CD4-positive, alpha-beta T cell treated with Interleukin-15 for 1 hour (primary cell): ENCODE measurements at regions not wholly inside any gene's neighbourhood (a gene's known extent, or its start where the extent isn't known, plus 50 kb on each side); places are given as distances from the start of the nearest gene placed in this dataset.

Experiments used
- DNase-seq: peaks from one replicate; pipeline ENCODE4 v3.0.0-alpha.2; 2020

- no peak for DNase-seq
These were observed 935.7 kb downstream of the BRD1 start for GRCh38 chr22:48891688-48892577.

GRCh38 chr22:48890693-48891554 lies 936.7 kb downstream of the BRD1 start:
- no peak for DNase-seq

GRCh38 chr22:48889887-48890692 lies 937.6 kb downstream of the BRD1 start:
- no peak for DNase-seq

DNA sequence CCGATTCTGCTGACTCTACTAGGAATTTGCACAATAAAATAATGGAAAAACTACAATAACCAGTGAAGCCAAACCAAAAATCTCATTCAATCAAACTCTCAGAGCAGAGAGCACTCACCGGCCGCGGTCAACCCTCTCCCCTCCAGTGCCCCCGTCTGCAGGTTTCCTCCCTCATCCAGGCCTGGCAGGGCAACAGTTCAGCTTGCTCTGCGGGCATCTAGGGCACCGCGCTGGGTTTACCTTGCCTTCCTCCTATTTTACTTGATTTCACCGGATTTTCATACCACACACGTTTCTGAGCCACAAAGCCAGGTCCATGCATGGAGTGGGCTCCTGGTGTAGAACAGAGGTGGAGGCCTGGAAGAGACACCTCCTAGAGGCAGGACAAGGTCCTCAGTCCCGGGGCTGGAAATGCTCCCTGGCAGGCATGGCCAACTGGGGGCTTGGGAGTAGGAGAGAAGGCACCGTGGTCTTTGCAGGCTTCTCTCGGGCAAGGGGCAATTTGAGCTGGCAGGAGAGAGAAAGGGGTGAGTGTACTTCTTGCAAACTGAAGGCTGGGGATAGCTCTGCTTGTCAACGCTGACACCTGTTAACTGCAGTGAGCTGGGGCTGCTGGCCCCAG lies 938.4 kb downstream of the BRD1 start:
- DNase-seq: no peak

DNA sequence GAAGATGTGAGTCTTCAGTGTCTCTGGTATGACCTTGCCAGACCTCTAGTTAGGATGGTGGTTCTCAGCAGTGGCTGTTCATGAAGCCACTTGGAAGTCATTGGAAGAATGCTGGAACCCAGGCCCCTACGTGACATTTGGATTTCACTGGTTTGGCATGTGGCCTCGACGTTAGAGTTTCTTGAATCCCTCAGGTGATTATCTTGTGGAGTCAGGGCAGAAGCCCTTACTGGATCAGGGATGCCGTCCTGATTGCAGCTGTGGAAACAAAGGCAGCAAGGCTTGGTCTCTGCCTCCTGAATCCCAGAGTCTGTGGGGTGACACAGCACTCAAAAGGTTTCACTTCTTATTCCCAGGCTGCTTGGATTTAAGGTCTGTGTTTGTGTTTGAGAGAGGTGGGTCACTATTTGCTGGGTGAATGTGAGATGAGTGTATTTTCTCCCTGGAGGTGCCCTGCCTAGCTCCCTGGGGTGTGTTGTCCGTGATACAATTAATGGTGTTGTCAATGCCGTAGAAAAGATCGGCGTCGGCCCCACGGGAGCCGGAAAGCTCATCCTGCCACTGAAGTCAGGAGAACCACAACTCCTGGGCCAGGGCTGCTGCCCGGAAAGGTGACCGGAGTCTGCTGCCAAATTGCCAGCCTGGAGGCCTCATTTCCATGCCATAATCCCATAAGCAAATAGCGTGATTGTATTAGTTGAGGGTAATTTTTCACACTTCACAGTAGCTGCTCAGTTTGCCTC lies 939.0 kb downstream of the BRD1 start:
- no peak for DNase-seq

DNA sequence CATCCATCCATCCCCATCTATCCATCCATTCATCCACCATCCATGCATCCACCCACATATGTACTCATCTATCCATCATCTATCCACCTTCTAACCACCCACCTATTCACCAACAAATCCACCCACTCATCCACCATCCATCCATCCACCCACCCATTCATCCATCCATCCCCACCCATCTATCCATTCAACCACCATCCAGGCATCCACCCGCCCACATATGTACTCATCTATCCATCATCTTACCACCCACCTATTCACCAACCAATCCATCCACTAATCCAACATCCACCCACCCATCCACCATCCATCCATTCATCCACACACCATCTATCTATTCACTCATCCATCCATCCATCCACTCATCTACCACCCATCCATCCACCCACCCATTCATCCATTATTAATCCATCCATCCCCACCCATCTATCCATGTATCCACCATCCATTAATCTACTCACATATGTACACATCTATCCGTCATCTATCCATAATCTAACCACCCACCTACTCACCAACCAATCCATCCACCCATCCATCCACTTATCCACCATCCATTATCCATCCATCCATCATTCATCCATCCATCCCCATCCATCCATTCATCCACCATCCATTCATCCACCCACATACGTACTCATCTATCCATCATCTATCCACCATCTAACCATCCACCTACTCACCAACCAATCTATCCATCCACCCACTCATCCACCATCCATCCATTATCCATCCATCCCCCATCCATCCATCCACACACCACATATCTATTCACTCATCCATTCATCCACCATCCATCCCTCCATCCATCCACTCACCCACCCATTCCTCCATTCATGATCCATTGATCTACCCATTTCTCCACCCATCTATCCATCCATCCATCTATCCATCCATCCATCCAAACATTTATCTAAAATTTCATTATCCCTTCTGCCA lies 940.0 kb downstream of the BRD1 start:
- DNase-seq: no peak

GRCh38 chr22:48886604-48887393 lies 940.9 kb downstream of the BRD1 start:
- no peak for DNase-seq

- no peak for DNase-seq
These were observed 941.8 kb downstream of the BRD1 start for GRCh38 chr22:48885919-48886305.

DNA sequence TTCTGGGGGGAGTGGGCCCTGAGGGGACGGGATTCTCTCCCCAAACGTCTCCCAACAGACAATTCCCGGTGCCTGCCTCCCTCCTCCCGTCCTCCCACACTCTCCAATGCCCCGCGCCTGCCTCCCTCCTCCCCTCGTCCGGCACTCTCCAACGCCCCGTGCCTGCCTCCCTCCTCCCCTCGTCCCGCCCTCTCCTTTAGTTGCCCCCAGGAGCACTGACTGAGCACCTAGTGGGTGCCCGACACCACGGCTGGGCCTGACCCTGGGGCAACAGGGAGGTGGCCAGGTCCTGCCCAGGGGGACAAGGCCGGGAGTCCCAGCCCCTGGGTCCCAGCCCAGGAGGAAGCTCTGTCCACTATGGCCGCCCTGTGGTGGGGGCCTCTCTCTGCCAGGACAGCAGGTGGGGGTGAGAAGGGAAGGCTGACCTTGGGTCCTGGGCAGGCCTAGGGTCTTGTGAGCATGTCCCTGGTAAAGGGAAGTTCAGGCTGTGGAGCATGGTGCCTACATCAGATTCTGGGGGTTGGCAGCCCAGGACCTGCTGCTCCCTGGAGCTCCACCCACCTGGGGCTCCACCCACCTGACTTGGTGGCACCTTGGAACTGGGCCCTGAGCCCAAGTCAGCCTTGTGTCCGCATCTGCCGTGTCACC lies 942.3 kb downstream of the BRD1 start:
- no peak for DNase-seq

DNA sequence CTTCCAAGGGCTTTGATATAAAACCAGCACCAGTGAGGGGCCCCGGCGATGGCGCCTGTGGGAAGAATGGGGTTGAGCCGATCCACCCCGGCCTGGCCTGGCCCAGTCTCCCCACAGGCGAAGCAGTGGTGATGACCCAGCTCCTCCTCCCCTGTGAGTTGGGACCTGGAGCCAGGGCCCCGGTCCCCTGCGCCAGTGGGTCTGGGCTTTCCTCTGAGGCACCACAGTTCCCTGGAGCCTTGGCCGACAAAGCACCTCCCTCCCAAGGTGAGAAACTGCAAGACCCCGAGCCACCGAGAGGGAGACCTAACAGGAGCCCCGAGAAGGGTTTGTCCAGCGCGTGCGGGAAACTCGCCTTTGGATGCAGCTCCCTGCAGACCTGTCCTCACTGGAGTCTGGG lies 942.9 kb downstream of the BRD1 start:
- DNase-seq: no peak

GRCh38 chr22:48884324-48884723 lies 943.3 kb downstream of the BRD1 start:
- DNase-seq: no peak

GRCh38 chr22:48883211-48883960 lies 944.3 kb downstream of the BRD1 start:
- DNase-seq: no peak

GRCh38 chr22:48882636-48883200 lies 945.0 kb downstream of the BRD1 start:
- no peak for DNase-seq

- no peak for DNase-seq
These were observed 946.2 kb downstream of the BRD1 start for GRCh38 chr22:48881326-48881980.

DNA sequence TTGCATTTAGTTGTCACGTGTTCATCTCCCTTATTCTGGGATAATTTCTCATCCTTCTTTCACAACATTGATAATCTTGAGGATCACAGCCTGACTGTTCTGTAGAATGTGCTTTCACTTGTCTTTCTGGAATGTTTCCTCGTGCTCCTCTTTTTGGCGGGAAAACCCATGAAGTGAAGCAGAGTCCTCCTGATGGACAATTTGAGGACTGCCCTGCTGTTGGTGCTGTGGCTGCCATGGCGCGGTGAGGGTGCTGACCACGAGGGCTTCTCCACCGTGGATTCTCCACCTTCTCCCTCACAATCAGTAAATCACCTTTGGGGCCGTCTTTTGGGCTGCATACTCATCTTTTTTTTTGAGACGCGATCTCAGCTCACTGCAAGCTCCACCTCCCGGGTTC lies 946.9 kb downstream of the BRD1 start:
- no peak for DNase-seq

DNA sequence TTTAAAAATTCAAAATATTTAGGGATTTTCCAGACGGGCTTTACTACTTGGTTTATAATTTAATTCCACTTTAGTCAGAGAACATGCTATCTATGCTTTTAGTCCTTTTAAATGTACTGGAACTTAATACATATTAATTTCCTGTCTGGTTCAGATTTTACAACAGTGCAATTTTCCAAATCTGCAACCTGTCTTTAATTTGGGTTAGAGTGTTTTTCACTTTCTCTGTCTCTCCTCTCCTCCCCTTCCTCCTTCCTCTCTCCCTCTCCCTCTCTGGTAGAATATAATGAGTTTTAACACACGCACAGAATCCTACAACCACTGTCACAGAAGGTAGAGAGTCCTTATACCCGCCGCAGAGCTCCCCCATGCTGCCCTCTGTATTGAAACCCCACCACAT lies 950.7 kb downstream of the BRD1 start:
- DNase-seq: no peak

- no peak for DNase-seq
These were observed 952.7 kb downstream of the BRD1 start for GRCh38 chr22:48874956-48875355.

DNA sequence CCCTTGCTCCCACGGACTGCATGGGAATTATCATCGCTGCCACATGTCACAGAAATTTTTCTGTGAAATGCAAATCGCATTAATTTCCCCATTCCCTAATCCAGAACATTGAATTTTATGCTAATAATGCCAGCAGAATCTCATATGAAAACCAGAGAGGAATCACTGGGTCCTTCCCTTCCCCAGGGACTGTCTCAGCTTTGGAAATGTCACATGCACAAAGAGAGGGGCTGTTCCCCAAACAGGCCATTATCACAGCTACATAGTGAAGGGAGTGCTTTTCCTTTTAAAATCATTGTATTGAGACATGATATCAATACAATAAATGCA lies 954.5 kb downstream of the BRD1 start:
- no peak for DNase-seq
